GM10266 (cell line): ENCODE measurements at regions not wholly inside any gene's neighbourhood (a gene's known extent, or its start where the extent isn't known, plus 50 kb on each side); places are given as distances from the start of the nearest gene placed in this dataset.
A peak's percentile ranks its signal among the peaks of the same experiment; 100 is the strongest.

Source experiments
- DNase-seq: peaks from one replicate; pipeline ENCODE4 v3.0.0; 2012; ENCODE audit errors: extremely low spot score
- CTCF ChIP-seq: IDR thresholded peaks from 2 replicates; pipeline ENCODE4 v1.5.1; 2012; ENCODE audit warnings: mild to moderate bottlenecking, low read depth; ENCODE audit not compliant: control insufficient read depth, insufficient read depth; ENCODE audit errors: missing control alignments

GRCh38 chr1:63069214-63069613, 253.2 kb upstream of the FOXD3 start:
- DNase-seq, result no peak
- no peak for TF ChIP-seq CTCF

- no peak for DNase-seq
- no peak for TF ChIP-seq CTCF
Observed at GRCh38 chr1:63073309-63074306, 248.8 kb upstream of the FOXD3 start.

- TF ChIP-seq CTCF, result no peak
Observed at GRCh38 chr1:63074321-63074720, 248.0 kb upstream of the FOXD3 start.

GRCh38 chr1:63082766-63083165, 239.6 kb upstream of the FOXD3 start:
- peak; percentile 2 for DNase-seq
- no peak for TF ChIP-seq CTCF

More at GRCh38 chr1:63074321-63074720, 248.0 kb upstream of the FOXD3 start:
- no peak for DNase-seq

GRCh38 chr1:63087966-63088365, 234.4 kb upstream of the FOXD3 start:
- DNase-seq, result no peak
- TF ChIP-seq CTCF, result no peak

- no peak for DNase-seq
- TF ChIP-seq CTCF, result no peak
Observed at GRCh38 chr1:63099188-63099587, 223.2 kb upstream of the FOXD3 start.

- no peak for TF ChIP-seq CTCF
- DNase-seq, result no peak
Observed at GRCh38 chr1:63101336-63101735, 221.0 kb upstream of the FOXD3 start.
